ENCODE measurements at regions not wholly inside any gene's neighbourhood (a gene's known extent, or its start where the extent isn't known, plus 50 kb on each side); places are given as distances from the start of the nearest gene placed in this dataset.

GRCh38 chr18:40035966-40036365, 1919.1 kb upstream of the PIK3C3 start:
- peaks cover 0 to 6% of the 10 kb centered on the region in 2 donors for H3K9me3 Mint-ChIP-seq
- no peaks in the 10 kb centered on the region for H3K27me3 Mint-ChIP-seq
- no peaks in the 10 kb centered on the region for H3K36me3 Mint-ChIP-seq
- H3K4me3 Mint-ChIP-seq: no peak overlapping the region
- ATAC-seq (replicated peaks) (no peak), DNase-seq (no peak)
- H3K27ac Mint-ChIP-seq: no peak overlapping the region
- no peaks in the 10 kb centered on the region for H3K4me1 Mint-ChIP-seq

DNA sequence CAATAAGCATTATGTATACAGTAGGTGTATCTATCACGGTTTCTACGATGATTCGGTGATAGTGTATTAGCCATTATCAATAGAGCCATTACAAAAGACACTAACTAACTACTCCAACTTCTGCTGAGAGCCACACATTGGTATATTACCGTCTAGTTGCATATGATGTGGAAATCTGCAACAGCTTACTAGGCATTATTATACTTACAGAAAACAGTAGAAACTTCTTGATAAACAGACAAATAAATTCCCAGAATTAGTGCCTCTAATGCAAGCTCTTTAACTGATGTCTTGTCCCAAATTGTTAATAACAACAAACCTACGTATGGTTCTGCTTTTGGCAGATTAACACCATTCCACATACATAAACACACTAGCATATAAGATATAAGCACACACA, 1923.0 kb upstream of the PIK3C3 start:
- DNase-seq: no peak
- H3K4me1 Mint-ChIP-seq: no peaks in the 10 kb centered on the region
- no peaks in the 10 kb centered on the region for H3K36me3 Mint-ChIP-seq
- peaks cover 0 to 6% of the 10 kb centered on the region in 2 donors for H3K9me3 Mint-ChIP-seq
- no peaks in the 10 kb centered on the region for H3K27me3 Mint-ChIP-seq
- ATAC-seq (replicated peaks): no peak
- no peak overlapping the region for H3K4me3 Mint-ChIP-seq
- no peak overlapping the region for H3K27ac Mint-ChIP-seq

DNA sequence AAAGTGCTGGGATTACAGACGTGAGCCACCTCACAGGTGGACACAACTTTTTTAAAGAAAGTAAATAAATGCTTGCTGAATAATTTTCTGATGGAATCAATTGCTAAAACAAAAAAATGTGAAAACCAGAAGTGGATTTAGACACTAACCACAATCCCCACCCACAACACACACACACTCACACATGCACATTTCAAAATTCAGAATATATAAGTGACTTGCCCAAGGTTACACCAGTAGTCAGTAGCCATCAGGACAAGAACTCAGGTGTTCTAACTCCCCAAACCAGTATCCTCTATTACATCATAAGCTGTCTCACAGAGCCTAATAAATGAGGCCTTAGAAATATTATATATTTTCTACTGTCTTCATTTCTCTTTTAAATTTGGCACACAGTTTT, 1923.6 kb upstream of the PIK3C3 start:
- Mint-ChIP-seq H3K36me3 (no peaks in the 10 kb centered on the region), H3K4me3 (no peak overlapping the region), H3K27me3 (no peaks in the 10 kb centered on the region), H3K4me1 (no peaks in the 10 kb centered on the region), H3K9me3 (peaks cover 0 to 6% of the 10 kb centered on the region in 2 donors), H3K27ac (no peak overlapping the region)
- DNase-seq (no peak), ATAC-seq (replicated peaks) (no peak)

DNA sequence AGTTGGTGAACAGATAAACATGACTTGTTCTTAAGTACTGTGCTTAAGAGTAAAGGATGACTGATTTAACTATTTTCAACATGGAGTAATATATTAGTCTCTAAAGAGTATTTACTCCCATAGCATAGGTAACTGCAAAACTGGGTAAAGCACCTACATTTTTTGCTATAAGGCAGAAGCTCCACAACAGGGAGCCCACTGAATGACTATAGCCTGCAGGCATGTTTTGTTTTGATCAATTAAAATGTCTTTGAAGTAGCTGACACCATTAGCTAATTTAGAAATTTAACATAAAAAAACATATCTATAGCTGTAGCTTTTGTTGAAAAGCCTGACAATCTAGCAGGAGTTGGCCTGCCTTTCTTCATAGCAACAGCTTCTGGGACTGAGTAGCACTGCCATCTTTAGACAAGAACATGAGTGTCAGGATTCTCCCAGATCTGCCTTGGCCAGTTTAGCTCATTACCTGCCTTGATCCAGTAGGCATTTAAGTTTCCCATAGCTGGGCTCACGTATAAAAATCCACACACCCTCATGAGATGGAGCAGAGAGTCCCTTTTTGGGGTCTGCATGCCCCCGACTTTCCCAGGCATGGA, 1935.1 kb upstream of the PIK3C3 start:
- ATAC-seq (replicated peaks): no peak
- H3K27ac Mint-ChIP-seq: no peak overlapping the region
- no peak for DNase-seq
- no peaks in the 10 kb centered on the region for H3K36me3 Mint-ChIP-seq
- no peak overlapping the region for H3K4me3 Mint-ChIP-seq
- no peaks in the 10 kb centered on the region for H3K27me3 Mint-ChIP-seq
- H3K9me3 Mint-ChIP-seq: peaks cover 4% of the 10 kb centered on the region in 2 donors
- H3K4me1 Mint-ChIP-seq: no peaks in the 10 kb centered on the region

DNA sequence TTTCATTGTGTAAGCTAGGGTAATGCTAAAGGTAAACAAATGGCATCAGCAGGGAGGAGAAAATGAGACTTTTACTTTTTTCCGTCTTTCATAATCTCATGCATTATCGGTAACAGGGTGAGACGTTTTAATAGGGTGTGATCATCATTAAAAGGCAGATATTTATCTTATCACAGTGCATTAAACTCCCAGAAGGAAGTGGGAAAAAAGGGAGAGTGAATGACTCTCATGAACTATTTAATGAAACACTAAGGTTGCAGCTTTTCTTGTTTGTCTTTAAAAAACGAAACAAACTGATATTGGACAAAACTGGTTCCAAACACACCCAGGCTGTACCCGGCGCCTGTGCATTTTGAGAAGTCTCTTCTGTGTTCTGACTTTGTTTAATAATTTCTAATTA, 1936.8 kb upstream of the PIK3C3 start:
- DNase-seq: no peak
- no peak overlapping the region for H3K4me3 Mint-ChIP-seq
- peaks cover 4% of the 10 kb centered on the region in 2 donors for H3K9me3 Mint-ChIP-seq
- no peak overlapping the region for H3K27ac Mint-ChIP-seq
- no peak for ATAC-seq (replicated peaks)
- H3K4me1 Mint-ChIP-seq: no peaks in the 10 kb centered on the region
- no peaks in the 10 kb centered on the region for H3K36me3 Mint-ChIP-seq
- no peaks in the 10 kb centered on the region for H3K27me3 Mint-ChIP-seq

- no peaks in the 10 kb centered on the region for H3K4me1 Mint-ChIP-seq
- no peaks in the 10 kb centered on the region for H3K27me3 Mint-ChIP-seq
- H3K4me3 Mint-ChIP-seq: no peak overlapping the region
- H3K27ac Mint-ChIP-seq: no peak overlapping the region
- peaks cover 4% of the 10 kb centered on the region in 2 donors for H3K9me3 Mint-ChIP-seq
- DNase-seq (no peak), ATAC-seq (replicated peaks) (no peak)
- H3K36me3 Mint-ChIP-seq: no peaks in the 10 kb centered on the region
Measured at GRCh38 chr18:40017021-40017420, 1938.0 kb upstream of the PIK3C3 start.

DNA sequence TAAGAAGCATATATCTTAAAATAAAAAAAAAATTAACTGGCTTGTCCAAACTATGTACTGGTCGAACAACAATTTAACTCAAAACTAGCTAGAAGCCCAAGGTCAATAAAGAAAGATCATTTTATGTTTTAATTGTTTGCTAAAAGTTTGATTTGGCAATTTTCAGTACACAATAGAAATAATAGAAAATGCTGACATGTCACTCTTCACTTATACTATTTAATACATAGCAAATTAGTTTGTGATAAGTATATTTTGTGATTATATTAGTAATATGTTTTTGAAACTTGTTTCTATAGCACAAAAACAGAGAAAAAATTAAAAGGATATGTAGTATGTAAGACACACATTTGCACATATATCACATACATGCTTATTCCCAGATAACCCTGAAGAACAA, 1938.6 kb upstream of the PIK3C3 start:
- DNase-seq (no peak), ATAC-seq (replicated peaks) (no peak)
- Mint-ChIP-seq H3K27ac (no peak overlapping the region), H3K4me1 (no peaks in the 10 kb centered on the region), H3K36me3 (no peaks in the 10 kb centered on the region), H3K9me3 (peaks cover 4% of the 10 kb centered on the region in 2 donors), H3K27me3 (no peaks in the 10 kb centered on the region), H3K4me3 (no peak overlapping the region)

GRCh38 chr18:40013001-40013609, 1941.9 kb upstream of the PIK3C3 start:
- Mint-ChIP-seq H3K27ac (no peak overlapping the region), H3K27me3 (no peaks in the 10 kb centered on the region), H3K9me3 (peaks cover 4 to 6% of the 10 kb centered on the region in 2 donors), H3K4me3 (no peak overlapping the region), H3K4me1 (no peaks in the 10 kb centered on the region), H3K36me3 (no peaks in the 10 kb centered on the region)
- DNase-seq (no peak), ATAC-seq (replicated peaks) (no peak)

GRCh38 chr18:40011201-40011600, 1943.8 kb upstream of the PIK3C3 start:
- H3K36me3 Mint-ChIP-seq: no peaks in the 10 kb centered on the region
- DNase-seq: no peak
- no peaks in the 10 kb centered on the region for H3K4me1 Mint-ChIP-seq
- H3K27me3 Mint-ChIP-seq: no peaks in the 10 kb centered on the region
- no peak overlapping the region for H3K27ac Mint-ChIP-seq
- peaks cover 0 to 6% of the 10 kb centered on the region in 2 donors for H3K9me3 Mint-ChIP-seq
- no peak overlapping the region for H3K4me3 Mint-ChIP-seq
- ATAC-seq (replicated peaks): no peak

DNA sequence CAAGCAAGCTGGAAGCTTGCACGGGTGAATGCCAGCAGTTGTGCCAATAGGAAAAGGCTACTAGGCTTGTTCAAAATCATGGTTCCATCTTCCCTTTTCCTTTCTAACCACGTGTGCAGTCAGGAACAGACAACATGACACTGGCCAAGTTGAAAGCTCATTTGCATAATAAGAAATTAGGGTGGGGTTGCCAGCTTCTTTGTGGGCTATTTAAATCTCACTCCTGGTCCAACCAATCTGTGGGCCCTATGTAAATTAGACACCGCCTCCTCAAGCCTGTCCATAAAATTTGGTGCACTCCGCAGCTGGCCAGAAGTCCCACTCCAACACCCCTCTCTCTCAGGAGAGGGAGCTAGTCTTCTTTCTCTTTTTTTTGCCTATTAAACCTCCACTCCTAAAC, 1948.4 kb upstream of the PIK3C3 start:
- DNase-seq (no peak), ATAC-seq (replicated peaks) (no peak)
- Mint-ChIP-seq H3K27ac (no peak overlapping the region), H3K36me3 (no peaks in the 10 kb centered on the region), H3K9me3 (peaks cover 0 to 10% of the 10 kb centered on the region in 2 donors), H3K27me3 (no peaks in the 10 kb centered on the region), H3K4me1 (no peaks in the 10 kb centered on the region), H3K4me3 (no peak overlapping the region)

DNA sequence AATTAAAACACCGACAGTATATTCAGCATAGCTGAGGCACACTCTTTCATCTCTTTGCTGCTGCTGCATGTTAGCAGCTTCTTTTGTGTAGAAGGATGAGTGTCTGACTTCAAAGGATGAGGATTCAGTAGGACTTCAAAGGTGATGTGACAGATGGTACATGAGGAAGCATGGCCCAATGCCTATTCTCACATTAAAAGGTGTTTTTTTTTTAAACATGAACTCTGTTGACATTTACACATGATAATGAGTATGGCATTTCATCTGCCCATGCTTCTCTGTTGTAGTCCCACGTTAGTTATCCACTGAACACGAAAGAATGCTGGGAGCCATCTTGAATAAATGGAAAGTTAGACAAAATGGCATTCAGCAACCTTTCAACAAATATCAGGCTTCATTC, 1950.8 kb upstream of the PIK3C3 start:
- Mint-ChIP-seq H3K36me3 (no peaks in the 10 kb centered on the region), H3K27ac (no peak overlapping the region), H3K9me3 (peaks cover 0 to 11% of the 10 kb centered on the region in 2 donors)

DNA sequence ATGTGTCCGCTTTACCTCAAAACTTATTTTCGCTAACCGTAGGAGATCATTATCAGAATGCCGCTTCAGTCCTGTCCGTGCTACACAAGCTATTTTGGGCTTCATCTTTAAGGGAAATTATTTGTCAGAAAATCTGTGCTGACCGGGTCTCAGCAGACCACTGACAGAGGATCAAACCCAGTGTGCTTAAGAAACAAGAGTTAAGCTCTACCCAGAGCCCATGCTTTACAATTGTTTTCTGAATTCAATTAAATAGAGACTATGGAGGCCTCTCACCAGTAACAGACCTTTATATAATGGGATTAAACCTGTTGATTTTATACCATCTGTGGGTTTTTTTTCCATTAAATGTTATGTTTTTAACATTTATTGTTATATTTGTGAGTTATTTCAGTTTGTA, 1956.7 kb upstream of the PIK3C3 start:
- no peaks in the 10 kb centered on the region for H3K36me3 Mint-ChIP-seq
- DNase-seq (no peak), ATAC-seq (replicated peaks) (no peak)
- no peaks in the 10 kb centered on the region for H3K4me1 Mint-ChIP-seq
- H3K27me3 Mint-ChIP-seq: no peaks in the 10 kb centered on the region
- peaks cover 3 to 5% of the 10 kb centered on the region in 2 donors for H3K9me3 Mint-ChIP-seq
- no peak overlapping the region for H3K4me3 Mint-ChIP-seq
- H3K27ac Mint-ChIP-seq: no peak overlapping the region

More for the DNA sequence above, 1950.8 kb upstream of the PIK3C3 start:
- H3K4me3 Mint-ChIP-seq: no peak overlapping the region
- no peak for DNase-seq
- ATAC-seq (replicated peaks): no peak
- no peaks in the 10 kb centered on the region for H3K4me1 Mint-ChIP-seq
- H3K27me3 Mint-ChIP-seq: no peaks in the 10 kb centered on the region

- Mint-ChIP-seq H3K4me1 (no peaks in the 10 kb centered on the region), H3K4me3 (no peak overlapping the region), H3K36me3 (no peaks in the 10 kb centered on the region), H3K27ac (no peak overlapping the region), H3K27me3 (no peaks in the 10 kb centered on the region), H3K9me3 (peaks cover 1 to 3% of the 10 kb centered on the region in 2 donors)
- DNase-seq: no peak
- no peak for ATAC-seq (replicated peaks)
Measured at GRCh38 chr18:39994498-39994897, 1960.5 kb upstream of the PIK3C3 start.

- no peak overlapping the region for H3K27ac Mint-ChIP-seq
- no peak for ATAC-seq (replicated peaks)
- no peaks in the 10 kb centered on the region for H3K4me1 Mint-ChIP-seq
- no peaks in the 10 kb centered on the region for H3K36me3 Mint-ChIP-seq
- DNase-seq: no peak
- H3K9me3 Mint-ChIP-seq: peaks cover 1 to 3% of the 10 kb centered on the region in 2 donors
- no peaks in the 10 kb centered on the region for H3K27me3 Mint-ChIP-seq
- no peak overlapping the region for H3K4me3 Mint-ChIP-seq
Measured at GRCh38 chr18:39991696-39992265, 1963.3 kb upstream of the PIK3C3 start.

GRCh38 chr18:39990540-39990939, 1964.5 kb upstream of the PIK3C3 start:
- Mint-ChIP-seq H3K27ac (no peak overlapping the region), H3K4me1 (no peaks in the 10 kb centered on the region), H3K9me3 (peaks cover 0 to 1% of the 10 kb centered on the region in 2 donors), H3K27me3 (no peaks in the 10 kb centered on the region), H3K4me3 (no peak overlapping the region), H3K36me3 (no peaks in the 10 kb centered on the region)
- no peak for DNase-seq
- no peak for ATAC-seq (replicated peaks)
